ENCODE measurements at regions not wholly inside any gene's neighbourhood (a gene's known extent, or its start where the extent isn't known, plus 50 kb on each side); places are given as distances from the start of the nearest gene placed in this dataset.

DNA sequence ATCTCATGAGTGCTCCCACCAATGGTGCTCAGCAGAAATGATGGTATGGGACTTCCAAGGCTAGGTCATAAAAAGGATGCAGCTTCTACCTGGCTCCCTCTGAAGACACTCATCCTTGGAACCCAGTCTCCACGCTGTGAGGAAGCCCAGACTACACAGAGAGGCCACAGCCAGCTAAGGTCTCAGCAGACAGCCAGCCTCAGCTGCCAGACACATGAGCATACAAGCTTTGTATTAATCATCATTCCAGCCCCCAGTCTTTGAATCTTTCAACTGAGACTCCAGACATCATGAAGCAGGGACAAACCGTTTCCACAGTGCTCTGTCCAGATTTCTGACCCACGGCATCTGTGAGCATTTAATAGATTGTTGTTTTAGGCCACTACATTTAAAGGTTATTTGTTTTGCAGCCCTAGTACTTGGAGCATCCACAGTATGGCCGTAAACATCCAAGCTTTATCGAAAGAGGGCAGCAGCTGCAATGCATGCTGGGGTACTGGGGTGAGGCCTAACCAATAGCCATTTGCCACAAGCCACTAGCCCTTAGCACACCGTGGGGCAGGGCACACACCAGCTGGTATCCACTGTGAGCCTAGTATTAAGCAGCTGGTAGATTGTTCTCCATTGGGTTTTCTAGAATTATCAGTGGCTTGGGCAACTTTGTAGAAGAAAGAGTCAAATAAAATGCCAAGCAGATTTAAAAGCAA, 449.1 kb downstream of the BCOR start:
- CTCF ChIA-PET: interaction anchor here (0.5 kb wide), 1 partner anchor 297 kb away, joined by 6 read pairs; no protein-coding TSS in a partner anchor
- Histone ChIP-seq H2AFZ (replicated peaks; ENCODE audit: low read length, poor library complexity) (no peak overlapping the region), H2BK120ac (ENCODE audit: low read depth, low read length) (no peak overlapping the region)

More for the DNA sequence above, 449.1 kb downstream of the BCOR start:
- intact Hi-C loops (cut with micrococcal nuclease) (no loop called here), in situ Hi-C loops (cut with MboI; ENCODE audit: low sequenced_read_pairs) (no loop called here), dilution Hi-C loops (cut with HindIII; ENCODE audit: low sequenced_read_pairs, unreplicated experiment) (no loop called here)
- Histone ChIP-seq H4K5ac (ENCODE audit: low read depth, low read length) (no peak overlapping the region), H3K4ac (ENCODE audit: low read depth, low read length) (no peak overlapping the region), H4K20me1 (ENCODE audit: insufficient read depth, low read length) (no peaks in the 10 kb centered on the region), H2BK5ac (ENCODE audit: low read depth, low read length, poor library complexity, severe bottlenecking) (no peak overlapping the region), H3K9me1 (ENCODE audit: insufficient read depth, low read length) (no peaks in the 10 kb centered on the region), H2BK20ac (ENCODE audit: low read depth, low read length) (no peak overlapping the region), H3K79me1 (ENCODE audit: low read depth in 1 of 2, low read length in 2 of 2) (no peaks in the 10 kb centered on the region), H3K9me3 (ENCODE audit: control insufficient read depth, insufficient read depth, low read length) (no peaks in the 10 kb centered on the region; the same call in 1 of the 2 replicates), H3K36me3 (ENCODE audit: control insufficient read depth, insufficient read depth, low read length) (no peaks in the 10 kb centered on the region), H3K4me2 (ENCODE audit: low read depth, low read length) (no peak overlapping the region), H2AK5ac (ENCODE audit: low read depth, low read length) (no peak overlapping the region), H3K27ac (ENCODE audit: insufficient read depth, low read length) (no peak overlapping the region), H3K4me1 (ENCODE audit: control insufficient read depth, insufficient read depth, low read length) (no peaks in the 10 kb centered on the region; the same call in 1 of the 2 replicates), H3K9ac (ENCODE audit: low read depth, low read length) (no peak overlapping the region), H3K27me3 (ENCODE audit: control insufficient read depth, insufficient read depth, low read length) (peaks cover 24% of the 10 kb centered on the region), H2BK15ac (ENCODE audit: low read depth, low read length) (no peak overlapping the region), H3K56ac (ENCODE audit: extremely low read depth, insufficient read depth, low read length) (no peak overlapping the region), H3K23ac (ENCODE audit: low read depth, low read length) (no peak overlapping the region), H3K4me3 (ENCODE audit: insufficient read depth, low read depth, low read length) (no peak overlapping the region), H4K91ac (ENCODE audit: insufficient read depth, low read depth, low read length) (no peak overlapping the region), H3K14ac (replicated peaks; ENCODE audit: low read depth, low read length) (no peak overlapping the region), H4K8ac (ENCODE audit: low read depth in 2 of 2, low read length in 2 of 2) (no peak overlapping the region), H3K18ac (ENCODE audit: low read depth, low read length) (no peak overlapping the region), H2AK9ac (replicated peaks; ENCODE audit: low read depth, low read length, poor library complexity) (no peak overlapping the region)
- ATAC-seq (ENCODE audit: low read depth) (no peak), DNase-seq (no peak)
- POLR2A ChIA-PET (ENCODE audit: unreplicated experiment): no interaction called here
- BruUV-seq (replicated peaks): no TSS peak
- WGBS, 2 experiments (ENCODE audit: extremely low coverage in 2 of 2, insufficient read length in 1 of 2): 68% methylated on average over 3 of the region's 6 CpGs; no CpG with 5 or more reads in 1 of the 2 experiments
- TF ChIP-seq RCOR1 (IDR thresholded peaks at IDR 0.05; ENCODE audit: insufficient replicate concordance, low read length) (no peak), NFE2L2 (IDR thresholded peaks at IDR 0.05; ENCODE audit: low read depth, low read length) (no peak), MXI1 (IDR thresholded peaks at IDR 0.05; ENCODE audit: borderline replicate concordance, low read depth, low read length) (no peak), SMC3 (IDR thresholded peaks at IDR 0.05; ENCODE audit: low read depth, low read length) (no peak), CEBPB (IDR thresholded peaks at IDR 0.05; ENCODE audit: low read depth, low read length) (no peak), CHD1 (IDR thresholded peaks at IDR 0.05; ENCODE audit: low read depth, low read length) (no peak), MAFK (IDR thresholded peaks at IDR 0.05; ENCODE audit: low read depth, low read length) (no peak), FOS (IDR thresholded peaks at IDR 0.05; ENCODE audit: low read depth, low read length) (no peak), RFX5 (IDR thresholded peaks at IDR 0.05; ENCODE audit: low read depth, low read length) (no peak), POLR2A (IDR thresholded peaks at IDR 0.05; ENCODE audit: low read depth, low read length) (no peak), RAD21 (IDR thresholded peaks at IDR 0.05; ENCODE audit: low read length) (no peak), MAZ (IDR thresholded peaks at IDR 0.05; ENCODE audit: borderline replicate concordance, low read depth, low read length) (no peak), BHLHE40 (IDR thresholded peaks at IDR 0.05; ENCODE audit: low read depth, low read length) (no peak)
- TF ChIP-seq, protein P1, sequence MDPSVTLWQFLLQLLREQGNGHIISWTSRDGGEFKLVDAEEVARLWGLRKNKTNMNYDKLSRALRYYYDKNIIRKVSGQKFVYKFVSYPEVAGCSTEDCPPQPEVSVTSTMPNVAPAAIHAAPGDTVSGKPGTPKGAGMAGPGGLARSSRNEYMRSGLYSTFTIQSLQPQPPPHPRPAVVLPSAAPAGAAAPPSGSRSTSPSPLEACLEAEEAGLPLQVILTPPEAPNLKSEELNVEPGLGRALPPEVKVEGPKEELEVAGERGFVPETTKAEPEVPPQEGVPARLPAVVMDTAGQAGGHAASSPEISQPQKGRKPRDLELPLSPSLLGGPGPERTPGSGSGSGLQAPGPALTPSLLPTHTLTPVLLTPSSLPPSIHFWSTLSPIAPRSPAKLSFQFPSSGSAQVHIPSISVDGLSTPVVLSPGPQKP (IDR thresholded peaks at IDR 0.05; ENCODE audit: borderline replicate concordance, low read depth, low read length): no peak
- TF ChIP-seq, protein P2, sequence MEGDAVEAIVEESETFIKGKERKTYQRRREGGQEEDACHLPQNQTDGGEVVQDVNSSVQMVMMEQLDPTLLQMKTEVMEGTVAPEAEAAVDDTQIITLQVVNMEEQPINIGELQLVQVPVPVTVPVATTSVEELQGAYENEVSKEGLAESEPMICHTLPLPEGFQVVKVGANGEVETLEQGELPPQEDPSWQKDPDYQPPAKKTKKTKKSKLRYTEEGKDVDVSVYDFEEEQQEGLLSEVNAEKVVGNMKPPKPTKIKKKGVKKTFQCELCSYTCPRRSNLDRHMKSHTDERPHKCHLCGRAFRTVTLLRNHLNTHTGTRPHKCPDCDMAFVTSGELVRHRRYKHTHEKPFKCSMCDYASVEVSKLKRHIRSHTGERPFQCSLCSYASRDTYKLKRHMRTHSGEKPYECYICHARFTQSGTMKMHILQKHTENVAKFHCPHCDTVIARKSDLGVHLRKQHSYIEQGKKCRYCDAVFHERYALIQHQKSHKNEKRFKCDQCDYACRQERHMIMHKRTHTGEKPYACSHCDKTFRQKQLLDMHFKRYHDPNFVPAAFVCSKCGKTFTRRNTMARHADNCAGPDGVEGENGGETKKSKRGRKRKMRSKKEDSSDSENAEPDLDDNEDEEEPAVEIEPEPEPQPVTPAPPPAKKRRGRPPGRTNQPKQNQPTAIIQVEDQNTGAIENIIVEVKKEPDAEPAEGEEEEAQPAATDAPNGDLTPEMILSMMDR (conservative IDR thresholded peaks at IDR 0.05; ENCODE audit: low read depth, low read length): no peak
- TF ChIP-seq, protein P3, sequence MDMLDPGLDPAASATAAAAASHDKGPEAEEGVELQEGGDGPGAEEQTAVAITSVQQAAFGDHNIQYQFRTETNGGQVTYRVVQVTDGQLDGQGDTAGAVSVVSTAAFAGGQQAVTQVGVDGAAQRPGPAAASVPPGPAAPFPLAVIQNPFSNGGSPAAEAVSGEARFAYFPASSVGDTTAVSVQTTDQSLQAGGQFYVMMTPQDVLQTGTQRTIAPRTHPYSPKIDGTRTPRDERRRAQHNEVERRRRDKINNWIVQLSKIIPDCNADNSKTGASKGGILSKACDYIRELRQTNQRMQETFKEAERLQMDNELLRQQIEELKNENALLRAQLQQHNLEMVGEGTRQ (IDR thresholded peaks at IDR 0.05; ENCODE audit: low read depth, low read length): no peak

All from IMR-90 (cell line).